T1000 (cell line): ENCODE measurements at regions not wholly inside any gene's neighbourhood (a gene's known extent, or its start where the extent isn't known, plus 50 kb on each side); places are given as distances from the start of the nearest gene placed in this dataset.

Experiments used
- DNase-seq: peaks from one replicate; lab custom pipeline; 2025; ENCODE audit warnings: mixed read lengths; lab: John Stamatoyannopoulos, UW

- no peak for DNase-seq
Measured at GRCh38 chr12:45587012-45587411, 142.5 kb upstream of the ARID2 start.

GRCh38 chr12:45587877-45588533 lies 141.5 kb upstream of the ARID2 start:
- DNase-seq: no peak

- DNase-seq: no peak
Measured at GRCh38 chr12:45590646-45591045, 138.9 kb upstream of the ARID2 start.

- DNase-seq: no peak
Measured at GRCh38 chr12:45591635-45592034, 137.9 kb upstream of the ARID2 start.

GRCh38 chr12:45596366-45596765 lies 133.1 kb upstream of the ARID2 start:
- no peak for DNase-seq

- no peak for DNase-seq
Measured at GRCh38 chr12:45598336-45598735, 131.2 kb upstream of the ARID2 start.

- no peak for DNase-seq
Measured at GRCh38 chr12:45598761-45599160, 130.7 kb upstream of the ARID2 start.

- DNase-seq: no peak
Measured at GRCh38 chr12:45599196-45599595, 130.3 kb upstream of the ARID2 start.

GRCh38 chr12:45601390-45601789 lies 128.1 kb upstream of the ARID2 start:
- no peak for DNase-seq

GRCh38 chr12:45601888-45602287 lies 127.6 kb upstream of the ARID2 start:
- no peak for DNase-seq

- no peak for DNase-seq
Measured at GRCh38 chr12:45605624-45606023, 123.9 kb upstream of the ARID2 start.

- DNase-seq: no peak
Measured at GRCh38 chr12:45611061-45611460, 118.4 kb upstream of the ARID2 start.

GRCh38 chr12:45611495-45611894 lies 118.0 kb upstream of the ARID2 start:
- no peak for DNase-seq

GRCh38 chr12:45612044-45612794 lies 117.3 kb upstream of the ARID2 start:
- no peak for DNase-seq

GRCh38 chr12:45613296-45613695 lies 116.2 kb upstream of the ARID2 start:
- DNase-seq: no peak

GRCh38 chr12:45613855-45614254 lies 115.7 kb upstream of the ARID2 start:
- no peak for DNase-seq

- DNase-seq: no peak
Measured at GRCh38 chr12:45615268-45615667, 114.2 kb upstream of the ARID2 start.

- no peak for DNase-seq
Measured at GRCh38 chr12:45619736-45620135, 109.8 kb upstream of the ARID2 start.

GRCh38 chr12:45621703-45622102 lies 107.8 kb upstream of the ARID2 start:
- no peak for DNase-seq

- no peak for DNase-seq
Measured at GRCh38 chr12:45622210-45622937, 107.1 kb upstream of the ARID2 start.

- no peak for DNase-seq
Measured at GRCh38 chr12:45623221-45623620, 106.3 kb upstream of the ARID2 start.

GRCh38 chr12:45623940-45624339 lies 105.6 kb upstream of the ARID2 start:
- no peak for DNase-seq

GRCh38 chr12:45626965-45627364 lies 102.5 kb upstream of the ARID2 start:
- DNase-seq: no peak
